GM19238 (cell line): ENCODE measurements at regions not wholly inside any gene's neighbourhood (a gene's known extent, or its start where the extent isn't known, plus 50 kb on each side); places are given as distances from the start of the nearest gene placed in this dataset.
"Not testable (repeated sequence)": the region's sequence is repeated elsewhere in the genome, so short reads cannot be mapped to it uniquely, and the experiment has no call there.

Experiments used
- DNase-seq: peaks from one replicate; pipeline ENCODE4 v3.0.0; 2011; ENCODE audit warnings: low spot score; ENCODE audit not compliant: insufficient read length

- DNase-seq, result not testable (repeated sequence)
These were observed 79.0 kb upstream of the RUBCNL start for GRCh38 chr13:46466074-46466473.

- DNase-seq, result no peak
These were observed 76.7 kb upstream of the RUBCNL start for GRCh38 chr13:46463719-46464118.

- not testable (repeated sequence) for DNase-seq
These were observed 73.2 kb upstream of the RUBCNL start for GRCh38 chr13:46460223-46460622.

GRCh38 chr13:46457255-46457654 is 70.2 kb upstream of the RUBCNL start:
- not testable (repeated sequence) for DNase-seq

GRCh38 chr13:46455924-46456323 is 68.9 kb upstream of the RUBCNL start:
- not testable (repeated sequence) for DNase-seq

GRCh38 chr13:46451145-46451544 is 64.1 kb upstream of the RUBCNL start:
- DNase-seq, result not testable (repeated sequence)

- not testable (repeated sequence) for DNase-seq
These were observed 62.9 kb upstream of the RUBCNL start for GRCh38 chr13:46449949-46450348.

GRCh38 chr13:46448148-46448547 is 61.1 kb upstream of the RUBCNL start:
- DNase-seq, result not testable (repeated sequence)

- not testable (repeated sequence) for DNase-seq
These were observed 50.9 kb upstream of the RUBCNL start for GRCh38 chr13:46437808-46438404.
